ENCODE measurements at regions not wholly inside any gene's neighbourhood (a gene's known extent, or its start where the extent isn't known, plus 50 kb on each side); places are given as distances from the start of the nearest gene placed in this dataset.

- peaks cover 12% of the 10 kb centered on the region for H3K4me1 Mint-ChIP-seq
- no peak overlapping the region for H3K4me3 Mint-ChIP-seq
- H3K27me3 Mint-ChIP-seq (ENCODE audit: low read depth, poor library complexity): no peaks in the 10 kb centered on the region
- H3K36me3 Mint-ChIP-seq (ENCODE audit: low read depth): no peaks in the 10 kb centered on the region
- DNase-seq: peak; percentile 11
- TF ChIP-seq, protein P1, sequence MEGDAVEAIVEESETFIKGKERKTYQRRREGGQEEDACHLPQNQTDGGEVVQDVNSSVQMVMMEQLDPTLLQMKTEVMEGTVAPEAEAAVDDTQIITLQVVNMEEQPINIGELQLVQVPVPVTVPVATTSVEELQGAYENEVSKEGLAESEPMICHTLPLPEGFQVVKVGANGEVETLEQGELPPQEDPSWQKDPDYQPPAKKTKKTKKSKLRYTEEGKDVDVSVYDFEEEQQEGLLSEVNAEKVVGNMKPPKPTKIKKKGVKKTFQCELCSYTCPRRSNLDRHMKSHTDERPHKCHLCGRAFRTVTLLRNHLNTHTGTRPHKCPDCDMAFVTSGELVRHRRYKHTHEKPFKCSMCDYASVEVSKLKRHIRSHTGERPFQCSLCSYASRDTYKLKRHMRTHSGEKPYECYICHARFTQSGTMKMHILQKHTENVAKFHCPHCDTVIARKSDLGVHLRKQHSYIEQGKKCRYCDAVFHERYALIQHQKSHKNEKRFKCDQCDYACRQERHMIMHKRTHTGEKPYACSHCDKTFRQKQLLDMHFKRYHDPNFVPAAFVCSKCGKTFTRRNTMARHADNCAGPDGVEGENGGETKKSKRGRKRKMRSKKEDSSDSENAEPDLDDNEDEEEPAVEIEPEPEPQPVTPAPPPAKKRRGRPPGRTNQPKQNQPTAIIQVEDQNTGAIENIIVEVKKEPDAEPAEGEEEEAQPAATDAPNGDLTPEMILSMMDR (IDR thresholded peaks at IDR 0.05): peak; percentile 74
- no peak overlapping the region for H3K27ac Mint-ChIP-seq
- no peaks in the 10 kb centered on the region for H3K9me3 Mint-ChIP-seq
Observed at GRCh38 chr5:108681079-108681921, 66.4 kb upstream of the FER start.

GRCh38 chr5:108678091-108678490 lies 69.6 kb upstream of the FER start:
- DNase-seq: no peak
- H3K27ac Mint-ChIP-seq: no peak overlapping the region

GRCh38 chr5:108675736-108676135 lies 72.0 kb upstream of the FER start:
- Mint-ChIP-seq H3K4me1 (peaks cover 14% of the 10 kb centered on the region), H3K4me3 (no peak overlapping the region), H3K27ac (no peak overlapping the region), H3K36me3 (ENCODE audit: low read depth) (no peaks in the 10 kb centered on the region), H3K9me3 (no peaks in the 10 kb centered on the region), H3K27me3 (ENCODE audit: low read depth, poor library complexity) (peaks cover 7% of the 10 kb centered on the region)
- no peak for DNase-seq
- TF ChIP-seq, protein P1 (IDR thresholded peaks at IDR 0.05): no peak

More at GRCh38 chr5:108678091-108678490, 69.6 kb upstream of the FER start:
- peaks cover 7% of the 10 kb centered on the region for H3K27me3 Mint-ChIP-seq (ENCODE audit: low read depth, poor library complexity)
- H3K9me3 Mint-ChIP-seq: no peaks in the 10 kb centered on the region
- H3K4me3 Mint-ChIP-seq: no peak overlapping the region
- H3K36me3 Mint-ChIP-seq (ENCODE audit: low read depth): no peaks in the 10 kb centered on the region
- no peaks in the 10 kb centered on the region for H3K4me1 Mint-ChIP-seq
- TF ChIP-seq, protein P1 (IDR thresholded peaks at IDR 0.05): no peak

GRCh38 chr5:108672639-108673038 lies 75.1 kb upstream of the FER start:
- DNase-seq: no peak
- TF ChIP-seq, protein P1 (IDR thresholded peaks at IDR 0.05): no peak
- H3K27ac Mint-ChIP-seq: no peak overlapping the region

DNA sequence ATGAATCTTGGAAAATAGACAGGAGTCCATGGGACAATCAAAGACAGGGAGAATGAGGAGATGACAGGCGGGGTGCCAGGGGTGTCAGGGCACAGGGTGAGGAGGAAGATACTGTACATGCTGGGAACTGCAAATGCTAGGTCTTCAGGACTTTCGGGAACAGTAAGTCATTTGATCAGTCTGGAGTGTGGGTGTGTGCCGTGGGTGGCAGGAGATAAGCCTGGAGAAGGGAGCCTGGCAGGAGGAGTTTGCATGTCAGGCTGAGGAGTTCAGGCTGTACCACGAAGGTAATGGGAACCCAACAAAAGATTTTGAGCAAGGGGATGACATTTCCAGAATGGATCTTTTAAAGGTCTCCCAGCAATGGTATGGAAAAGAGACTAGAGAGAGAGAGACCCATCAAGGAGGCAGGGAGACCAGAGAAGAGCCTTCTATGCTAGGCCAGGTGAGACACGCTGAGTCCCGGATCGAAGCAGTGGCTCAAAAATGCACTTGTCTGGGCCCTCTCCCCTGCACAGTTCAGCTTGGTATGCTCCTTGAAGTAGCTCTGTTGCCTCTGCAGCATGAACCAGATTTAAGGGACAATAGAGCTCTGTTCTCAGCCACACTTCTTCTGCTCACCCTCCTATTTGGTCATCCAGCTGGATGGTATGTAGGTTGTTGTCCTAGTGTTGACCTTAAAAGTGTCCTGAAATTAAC lies 77.0 kb upstream of the FER start:
- Mint-ChIP-seq H3K27ac (peak overlapping the region; percentile 1), H3K27me3 (ENCODE audit: low read depth, poor library complexity) (peaks cover 4% of the 10 kb centered on the region), H3K36me3 (ENCODE audit: low read depth) (no peaks in the 10 kb centered on the region), H3K9me3 (peaks cover 7% of the 10 kb centered on the region), H3K4me1 (peaks cover 20% of the 10 kb centered on the region), H3K4me3 (no peak overlapping the region)
- no peak for DNase-seq
- TF ChIP-seq, protein P1 (IDR thresholded peaks at IDR 0.05): no peak

More at GRCh38 chr5:108672639-108673038, 75.1 kb upstream of the FER start:
- H3K4me3 Mint-ChIP-seq: no peak overlapping the region
- peaks cover 20% of the 10 kb centered on the region for H3K4me1 Mint-ChIP-seq
- no peaks in the 10 kb centered on the region for H3K36me3 Mint-ChIP-seq (ENCODE audit: low read depth)
- no peaks in the 10 kb centered on the region for H3K9me3 Mint-ChIP-seq
- H3K27me3 Mint-ChIP-seq (ENCODE audit: low read depth, poor library complexity): peaks cover 7% of the 10 kb centered on the region
